RPMI7951 (cell line): ENCODE measurements at regions not wholly inside any gene's neighbourhood (a gene's known extent, or its start where the extent isn't known, plus 50 kb on each side); places are given as distances from the start of the nearest gene placed in this dataset.
A peak's percentile ranks its signal among the peaks of the same experiment; 100 is the strongest.

Experiments
- DNase-seq: peaks from one replicate; pipeline ENCODE4 v3.0.0-alpha.2; 2012; ENCODE audit warnings: low read depth

- no peak for DNase-seq
These were observed 173.3 kb upstream of the GAP43 start for GRCh38 chr3:115450036-115450435.

GRCh38 chr3:115464036-115464435 is 159.3 kb upstream of the GAP43 start:
- DNase-seq, result no peak

GRCh38 chr3:115469649-115470048 is 153.7 kb upstream of the GAP43 start:
- DNase-seq, result peak; percentile 13

GRCh38 chr3:115470254-115470653 is 153.1 kb upstream of the GAP43 start:
- DNase-seq, result no peak

- DNase-seq, result no peak
These were observed 147.9 kb upstream of the GAP43 start for GRCh38 chr3:115475178-115476041.

GRCh38 chr3:115476472-115476871 is 146.8 kb upstream of the GAP43 start:
- DNase-seq, result no peak

GRCh38 chr3:115478359-115478758 is 145.0 kb upstream of the GAP43 start:
- peak; percentile 13 for DNase-seq

- DNase-seq, result no peak
These were observed 136.4 kb upstream of the GAP43 start for GRCh38 chr3:115486880-115487279.

- no peak for DNase-seq
These were observed 135.3 kb upstream of the GAP43 start for GRCh38 chr3:115487968-115488367.

- DNase-seq, result no peak
These were observed 134.9 kb upstream of the GAP43 start for GRCh38 chr3:115488409-115488808.

- DNase-seq, result no peak
These were observed 128.5 kb upstream of the GAP43 start for GRCh38 chr3:115494826-115495225.

GRCh38 chr3:115498421-115498820 is 124.9 kb upstream of the GAP43 start:
- DNase-seq, result no peak

GRCh38 chr3:115498898-115499297 is 124.4 kb upstream of the GAP43 start:
- DNase-seq, result no peak

- no peak for DNase-seq
These were observed 123.6 kb upstream of the GAP43 start for GRCh38 chr3:115499666-115500065.

- DNase-seq, result no peak
These were observed 122.5 kb upstream of the GAP43 start for GRCh38 chr3:115500795-115501194.

GRCh38 chr3:115502128-115502527 is 121.2 kb upstream of the GAP43 start:
- no peak for DNase-seq

- no peak for DNase-seq
These were observed 119.9 kb upstream of the GAP43 start for GRCh38 chr3:115503394-115503793.

- DNase-seq, result no peak
These were observed 114.7 kb upstream of the GAP43 start for GRCh38 chr3:115508562-115508961.

- peak; percentile 38 for DNase-seq
These were observed 110.5 kb upstream of the GAP43 start for GRCh38 chr3:115512565-115513415.

GRCh38 chr3:115513416-115513800 is 109.9 kb upstream of the GAP43 start:
- no peak for DNase-seq

- peak; percentile 10 for DNase-seq
These were observed 105.8 kb upstream of the GAP43 start for GRCh38 chr3:115517457-115518050.

GRCh38 chr3:115518100-115518852 is 105.0 kb upstream of the GAP43 start:
- DNase-seq, result peak; percentile 79
